Ishikawa (cell line): ENCODE measurements at regions not wholly inside any gene's neighbourhood (a gene's known extent, or its start where the extent isn't known, plus 50 kb on each side); places are given as distances from the start of the nearest gene placed in this dataset.

ENCODE experiments used
- CEBPB ChIP-seq: IDR thresholded peaks from 2 replicates; pipeline ENCODE4 v1.6.1; 2012
- CREB1 ChIP-seq: IDR thresholded peaks from 2 replicates; pipeline ENCODE4 v1.6.1; 2012; ENCODE audit warnings: low read depth
- EGR1 ChIP-seq: IDR thresholded peaks from 2 replicates; pipeline ENCODE4 v1.6.1; 2012
- EP300 ChIP-seq: IDR thresholded peaks from 2 replicates; pipeline ENCODE4 v1.6.1; 2012; ENCODE audit warnings: borderline replicate concordance
- FOXM1 ChIP-seq: IDR thresholded peaks from 2 replicates; pipeline ENCODE4 v1.6.1; 2012; ENCODE audit warnings: low read depth, borderline replicate concordance
- NFIC ChIP-seq: IDR thresholded peaks from 2 replicates; pipeline ENCODE4 v1.6.1; 2012
- RAD21 ChIP-seq: IDR thresholded peaks from 2 replicates; pipeline ENCODE4 v1.6.1; 2012; ENCODE audit warnings: low read depth
- TAF1 ChIP-seq: IDR thresholded peaks from 2 replicates; pipeline ENCODE4 v1.6.1; 2012; ENCODE audit warnings: low read depth, mild to moderate bottlenecking
- TCF12 ChIP-seq: IDR thresholded peaks from 2 replicates; pipeline ENCODE4 v1.6.1; 2012; ENCODE audit warnings: low read depth
- TEAD4 ChIP-seq: IDR thresholded peaks from 2 replicates; pipeline ENCODE4 v1.6.1; 2012
- YY1 ChIP-seq: IDR thresholded peaks from 2 replicates; pipeline ENCODE4 v1.6.1; 2012; ENCODE audit warnings: low read depth
- ZBTB7A ChIP-seq: IDR thresholded peaks from 2 replicates; pipeline ENCODE4 v1.6.1; 2012; ENCODE audit warnings: low read depth
- TF ChIP-seq, protein P1 (sequence below): IDR thresholded peaks from 2 replicates; pipeline ENCODE4 v1.6.1; 2012; ENCODE audit warnings: low read depth, mild to moderate bottlenecking
- TF ChIP-seq, protein P2 (sequence below): IDR thresholded peaks from 2 replicates; pipeline ENCODE4 v1.6.1; 2012
- TF ChIP-seq, protein P3 (sequence below): IDR thresholded peaks from 2 replicates; pipeline ENCODE4 v1.6.1; 2012

DNA sequence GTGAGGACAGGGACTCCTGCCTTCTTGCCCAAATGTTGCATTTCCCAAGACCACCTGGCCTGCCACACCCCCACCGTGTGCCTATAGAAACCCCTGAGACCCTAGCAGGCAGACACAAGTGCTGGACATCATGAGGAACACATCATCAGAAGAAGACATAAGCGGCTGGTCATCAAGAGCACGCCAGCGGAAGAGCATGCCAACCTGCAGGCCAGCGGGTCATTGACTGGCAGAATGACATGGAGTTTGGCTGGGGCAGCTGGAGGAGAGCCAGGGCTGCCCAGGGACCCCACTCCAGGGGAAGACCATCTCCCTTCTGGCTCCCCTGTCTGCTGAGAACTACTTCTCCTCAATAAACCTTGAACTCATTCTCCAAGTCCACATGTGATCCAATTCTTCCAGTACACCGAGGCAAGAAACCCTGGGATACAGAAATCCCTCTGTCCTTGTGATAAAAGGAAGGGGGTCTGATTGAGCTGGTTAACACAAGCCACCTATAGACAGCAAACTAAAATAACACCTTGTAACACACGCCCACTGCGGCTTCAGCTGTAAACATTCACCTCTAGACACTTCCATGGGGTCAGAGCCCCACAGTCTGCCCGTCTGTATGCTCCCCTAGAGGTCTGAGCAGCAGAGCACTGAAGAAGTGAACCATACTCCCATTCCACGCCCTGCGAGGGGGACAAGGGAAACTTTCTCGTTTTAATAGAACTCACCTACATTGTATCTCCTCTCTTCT, 164.8 kb upstream of the EMCN start:
- no peak for TF ChIP-seq TCF12
- no peak for TF ChIP-seq FOXM1
- no peak for TF ChIP-seq EP300
- no peak for TF ChIP-seq TEAD4
- TF ChIP-seq YY1, result no peak
- TF ChIP-seq, protein P1, sequence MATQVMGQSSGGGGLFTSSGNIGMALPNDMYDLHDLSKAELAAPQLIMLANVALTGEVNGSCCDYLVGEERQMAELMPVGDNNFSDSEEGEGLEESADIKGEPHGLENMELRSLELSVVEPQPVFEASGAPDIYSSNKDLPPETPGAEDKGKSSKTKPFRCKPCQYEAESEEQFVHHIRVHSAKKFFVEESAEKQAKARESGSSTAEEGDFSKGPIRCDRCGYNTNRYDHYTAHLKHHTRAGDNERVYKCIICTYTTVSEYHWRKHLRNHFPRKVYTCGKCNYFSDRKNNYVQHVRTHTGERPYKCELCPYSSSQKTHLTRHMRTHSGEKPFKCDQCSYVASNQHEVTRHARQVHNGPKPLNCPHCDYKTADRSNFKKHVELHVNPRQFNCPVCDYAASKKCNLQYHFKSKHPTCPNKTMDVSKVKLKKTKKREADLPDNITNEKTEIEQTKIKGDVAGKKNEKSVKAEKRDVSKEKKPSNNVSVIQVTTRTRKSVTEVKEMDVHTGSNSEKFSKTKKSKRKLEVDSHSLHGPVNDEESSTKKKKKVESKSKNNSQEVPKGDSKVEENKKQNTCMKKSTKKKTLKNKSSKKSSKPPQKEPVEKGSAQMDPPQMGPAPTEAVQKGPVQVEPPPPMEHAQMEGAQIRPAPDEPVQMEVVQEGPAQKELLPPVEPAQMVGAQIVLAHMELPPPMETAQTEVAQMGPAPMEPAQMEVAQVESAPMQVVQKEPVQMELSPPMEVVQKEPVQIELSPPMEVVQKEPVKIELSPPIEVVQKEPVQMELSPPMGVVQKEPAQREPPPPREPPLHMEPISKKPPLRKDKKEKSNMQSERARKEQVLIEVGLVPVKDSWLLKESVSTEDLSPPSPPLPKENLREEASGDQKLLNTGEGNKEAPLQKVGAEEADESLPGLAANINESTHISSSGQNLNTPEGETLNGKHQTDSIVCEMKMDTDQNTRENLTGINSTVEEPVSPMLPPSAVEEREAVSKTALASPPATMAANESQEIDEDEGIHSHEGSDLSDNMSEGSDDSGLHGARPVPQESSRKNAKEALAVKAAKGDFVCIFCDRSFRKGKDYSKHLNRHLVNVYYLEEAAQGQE, result no peak

DNA sequence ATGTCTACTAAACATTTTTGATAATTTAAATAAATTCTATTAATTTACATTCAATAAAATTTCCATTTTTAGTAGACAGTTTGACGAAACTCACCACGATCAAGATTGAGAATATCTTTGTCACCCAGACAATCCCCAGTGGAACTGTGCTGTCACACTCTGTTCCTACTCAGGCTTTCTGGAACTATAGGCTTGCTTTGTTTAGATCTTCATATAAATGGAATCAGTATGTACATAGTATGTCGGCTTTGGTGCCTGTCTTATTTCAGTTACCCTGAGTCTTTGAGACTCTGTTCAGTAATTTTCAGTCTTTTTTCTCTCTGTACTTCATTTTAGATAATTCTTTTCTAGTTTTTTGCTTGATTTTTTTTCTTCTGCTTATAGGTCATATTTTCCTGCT, 163.5 kb upstream of the EMCN start:
- TF ChIP-seq FOXM1 (no peak), EGR1 (no peak), RAD21 (no peak), EP300 (no peak)
- TF ChIP-seq, protein P2, sequence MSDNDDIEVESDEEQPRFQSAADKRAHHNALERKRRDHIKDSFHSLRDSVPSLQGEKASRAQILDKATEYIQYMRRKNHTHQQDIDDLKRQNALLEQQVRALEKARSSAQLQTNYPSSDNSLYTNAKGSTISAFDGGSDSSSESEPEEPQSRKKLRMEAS, result no peak

DNA sequence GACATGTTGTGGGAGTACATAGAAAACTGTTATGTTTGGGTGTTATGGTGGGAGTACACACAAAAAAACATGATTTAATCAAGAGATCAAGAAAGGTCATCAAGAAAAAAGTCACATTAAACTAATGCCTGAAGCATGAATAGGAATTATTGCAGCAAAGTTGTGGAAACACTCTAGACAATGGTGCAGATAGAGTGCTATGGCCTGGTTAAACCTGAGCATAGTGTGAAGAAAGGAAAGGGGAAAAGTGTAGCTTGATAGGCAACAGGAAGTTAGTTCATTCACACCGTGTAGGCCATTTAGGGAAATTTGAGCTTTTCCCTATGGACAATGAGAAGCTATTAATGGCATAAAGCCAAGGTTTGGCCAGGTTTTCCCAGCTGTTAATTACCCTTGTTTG, 162.1 kb upstream of the EMCN start:
- TF ChIP-seq ZBTB7A, result no peak
- TF ChIP-seq TAF1, result no peak
- TF ChIP-seq CREB1, result no peak
- TF ChIP-seq, protein P3, sequence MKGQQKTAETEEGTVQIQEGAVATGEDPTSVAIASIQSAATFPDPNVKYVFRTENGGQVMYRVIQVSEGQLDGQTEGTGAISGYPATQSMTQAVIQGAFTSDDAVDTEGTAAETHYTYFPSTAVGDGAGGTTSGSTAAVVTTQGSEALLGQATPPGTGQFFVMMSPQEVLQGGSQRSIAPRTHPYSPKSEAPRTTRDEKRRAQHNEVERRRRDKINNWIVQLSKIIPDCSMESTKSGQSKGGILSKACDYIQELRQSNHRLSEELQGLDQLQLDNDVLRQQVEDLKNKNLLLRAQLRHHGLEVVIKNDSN, result no peak
- TF ChIP-seq, protein P2, result no peak
- no peak for TF ChIP-seq EGR1
- TF ChIP-seq EP300, result no peak
- TF ChIP-seq NFIC, result no peak

DNA sequence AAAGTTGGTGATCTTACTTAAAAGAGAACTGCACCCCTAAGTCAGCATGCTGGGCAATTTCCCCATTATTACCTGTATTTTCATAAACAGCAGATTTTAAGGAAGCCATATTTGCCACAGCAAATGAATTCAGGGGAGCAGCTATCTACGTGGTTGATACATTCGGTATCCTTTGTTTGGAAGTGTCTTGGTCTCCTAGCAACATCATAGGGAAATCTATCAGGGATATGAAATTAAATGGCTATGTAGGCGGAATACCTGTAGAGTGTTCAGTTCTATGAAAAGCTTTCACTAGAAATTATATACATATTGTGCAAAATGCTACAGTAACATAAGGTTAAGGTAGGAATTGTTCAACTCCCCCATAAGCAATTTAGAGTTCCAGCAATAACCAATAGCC, 157.2 kb upstream of the EMCN start:
- TF ChIP-seq YY1, result no peak
- TF ChIP-seq, protein P2, result no peak
- no peak for TF ChIP-seq TCF12
- TF ChIP-seq ZBTB7A, result no peak
- TF ChIP-seq CREB1, result no peak
- TF ChIP-seq, protein P1, result no peak
- TF ChIP-seq TAF1, result no peak
- no peak for TF ChIP-seq RAD21
- TF ChIP-seq CEBPB, result no peak
- TF ChIP-seq EP300, result no peak
- TF ChIP-seq, protein P3, result no peak
- no peak for TF ChIP-seq TEAD4
- no peak for TF ChIP-seq NFIC
- TF ChIP-seq FOXM1, result no peak

DNA sequence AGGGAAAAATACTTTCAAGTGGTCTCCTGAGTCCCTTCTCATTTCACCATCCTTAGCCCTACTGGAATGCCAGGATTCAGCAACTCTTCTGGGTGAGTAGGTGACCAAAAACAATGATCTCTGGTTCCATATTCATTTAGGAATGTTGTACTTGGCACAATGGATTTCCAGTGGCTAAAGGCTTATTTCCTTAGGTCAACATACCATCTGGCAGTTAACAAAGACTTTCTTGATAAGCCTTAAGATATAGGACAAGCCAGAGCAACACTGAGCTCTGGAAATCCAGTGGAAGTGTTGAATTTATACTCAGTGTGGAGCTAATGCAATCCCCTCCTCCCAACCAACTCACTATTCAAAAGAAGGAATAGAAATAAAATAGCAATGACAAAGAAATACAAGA, 139.4 kb upstream of the EMCN start:
- no peak for TF ChIP-seq NFIC
- no peak for TF ChIP-seq FOXM1
- TF ChIP-seq RAD21, result no peak
- no peak for TF ChIP-seq CEBPB
- TF ChIP-seq ZBTB7A, result no peak
- TF ChIP-seq, protein P2, result no peak
- no peak for TF ChIP-seq EGR1
- TF ChIP-seq TAF1, result no peak
- TF ChIP-seq CREB1, result no peak
- TF ChIP-seq, protein P1, result no peak
- no peak for TF ChIP-seq TEAD4
- TF ChIP-seq, protein P3, result no peak
- no peak for TF ChIP-seq YY1
- no peak for TF ChIP-seq TCF12
- no peak for TF ChIP-seq EP300
